NK-92 treated with Interleukin-12 subunit alpha and Interleukin-12 subunit beta, amount 100 ng/mL, for 24 hours (cell line): ENCODE measurements at regions not wholly inside any gene's neighbourhood (a gene's known extent, or its start where the extent isn't known, plus 50 kb on each side); places are given as distances from the start of the nearest gene placed in this dataset.
"Not testable (repeated sequence)": the region's sequence is repeated elsewhere in the genome, so short reads cannot be mapped to it uniquely, and the experiment has no call there.

ENCODE experiments used
- DNase-seq: peaks from one replicate; lab custom pipeline; 2025; lab: John Stamatoyannopoulos, UW

- no peak for DNase-seq
Observed at GRCh38 chr1:10912441-10912840, 100.0 kb upstream of the TARDBP start.

GRCh38 chr1:10914056-10914455 is 98.4 kb upstream of the TARDBP start:
- no peak for DNase-seq

- no peak for DNase-seq
Observed at GRCh38 chr1:10915594-10915993, 96.9 kb upstream of the TARDBP start.

- DNase-seq = no peak
Observed at GRCh38 chr1:10916311-10916710, 96.1 kb upstream of the TARDBP start.

GRCh38 chr1:10916991-10917390 is 95.5 kb upstream of the TARDBP start:
- DNase-seq = no peak

GRCh38 chr1:10917513-10918454 is 94.7 kb upstream of the TARDBP start:
- DNase-seq = no peak

GRCh38 chr1:10918531-10918930 is 93.9 kb upstream of the TARDBP start:
- DNase-seq = no peak

GRCh38 chr1:10920063-10920626 is 92.3 kb upstream of the TARDBP start:
- DNase-seq = no peak

GRCh38 chr1:10922315-10923060 is 90.0 kb upstream of the TARDBP start:
- DNase-seq = not testable (repeated sequence)

GRCh38 chr1:10924030-10924429 is 88.4 kb upstream of the TARDBP start:
- no peak for DNase-seq

GRCh38 chr1:10928654-10929053 is 83.8 kb upstream of the TARDBP start:
- DNase-seq = no peak

- DNase-seq = no peak
Observed at GRCh38 chr1:10932088-10932487, 80.4 kb upstream of the TARDBP start.

GRCh38 chr1:10934150-10934818 is 78.2 kb upstream of the TARDBP start:
- DNase-seq = no peak

GRCh38 chr1:10935246-10935645 is 77.2 kb upstream of the TARDBP start:
- no peak for DNase-seq

- no peak for DNase-seq
Observed at GRCh38 chr1:10935724-10936123, 76.7 kb upstream of the TARDBP start.

- no peak for DNase-seq
Observed at GRCh38 chr1:10936998-10937901, 75.2 kb upstream of the TARDBP start.

GRCh38 chr1:10938741-10939417 is 73.6 kb upstream of the TARDBP start:
- DNase-seq = no peak

- no peak for DNase-seq
Observed at GRCh38 chr1:10939654-10940450, 72.6 kb upstream of the TARDBP start.

- DNase-seq = no peak
Observed at GRCh38 chr1:10940451-10940804, 72.0 kb upstream of the TARDBP start.

- no peak for DNase-seq
Observed at GRCh38 chr1:10940838-10941237, 71.6 kb upstream of the TARDBP start.
